LNCAP (cell line): ENCODE measurements at regions not wholly inside any gene's neighbourhood (a gene's known extent, or its start where the extent isn't known, plus 50 kb on each side); places are given as distances from the start of the nearest gene placed in this dataset.

ENCODE experiments used
- CTCF ChIP-seq: fragments of 450-650 bp; IDR thresholded peaks from 2 replicates; pipeline ENCODE4 v1.5.1; 2017; ENCODE audit warnings: mild to moderate bottlenecking

GRCh38 chr17:77437017-77437416 is 296.2 kb downstream of the SEC14L1 start:
- no peak for TF ChIP-seq CTCF

- no peak for TF ChIP-seq CTCF
These were observed 297.0 kb downstream of the SEC14L1 start for GRCh38 chr17:77437747-77438146.

GRCh38 chr17:77438241-77439188 is 297.7 kb downstream of the SEC14L1 start:
- TF ChIP-seq CTCF: no peak

GRCh38 chr17:77439189-77440018 is 298.6 kb downstream of the SEC14L1 start:
- TF ChIP-seq CTCF: no peak

- TF ChIP-seq CTCF: no peak
These were observed 299.8 kb downstream of the SEC14L1 start for GRCh38 chr17:77440560-77440981.

- no peak for TF ChIP-seq CTCF
These were observed 300.6 kb downstream of the SEC14L1 start for GRCh38 chr17:77441130-77441920.

GRCh38 chr17:77441940-77442339 is 301.2 kb downstream of the SEC14L1 start:
- no peak for TF ChIP-seq CTCF
